ENCODE measurements at regions not wholly inside any gene's neighbourhood (a gene's known extent, or its start where the extent isn't known, plus 50 kb on each side); places are given as distances from the start of the nearest gene placed in this dataset.

GRCh38 chr7:124263232-124263827 is 230.5 kb upstream of the TMEM229A start:
- TF ChIP-seq CTCF (IDR thresholded peaks at IDR 0.05; ENCODE audit: borderline replicate concordance, extremely low read depth, low read length, poor library complexity, severe bottlenecking) (no peak), EZH2 (IDR thresholded peaks at IDR 0.05; ENCODE audit: borderline replicate concordance, low read depth, low read length, severe bottlenecking) (no peak)
